Esophagus muscularis mucosa (tissue), 3 donors: ENCODE measurements at regions not wholly inside any gene's neighbourhood (a gene's known extent, or its start where the extent isn't known, plus 50 kb on each side); places are given as distances from the start of the nearest gene placed in this dataset.

Source experiments
- POLR2A ChIP-seq: fragments of 450-650 bp; IDR thresholded peaks from one replicate; pipeline ENCODE4 v1.6.1; 2017; ENCODE audit warnings: antibody characterized with exemption, moderate library complexity, mild to moderate bottlenecking, low read depth
- TF ChIP-seq, protein P1 (sequence below), 3 experiments: fragments of 200-600 bp in 2 of 3; fragments of 450-650 bp in 1 of 3; sonication (generic) in 2 of 3; IDR thresholded peaks; one replicate each; pipeline ENCODE4 v1.5.1; 2017 to 2019; ENCODE audit warnings: antibody characterized with exemption in 3 of 3, mild to moderate bottlenecking in 2 of 3, moderate library complexity in 1 of 3

DNA sequence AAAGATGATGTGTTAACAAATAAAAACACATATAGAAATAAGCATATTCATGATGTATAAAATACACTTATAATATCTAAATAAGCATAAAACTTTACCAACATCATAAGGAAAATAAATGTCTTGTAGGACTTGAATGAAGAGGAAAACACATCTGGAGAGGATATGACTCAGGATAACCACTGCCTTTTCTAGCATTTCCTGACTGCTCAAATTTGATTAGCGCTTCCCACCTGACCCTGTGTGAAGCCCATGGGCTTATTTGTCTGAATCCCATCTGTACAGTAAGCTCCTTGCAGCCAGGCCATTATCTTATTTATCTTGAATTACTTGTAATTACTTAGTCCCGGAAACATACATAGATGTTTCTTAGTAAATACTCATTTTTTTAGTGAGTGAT lies 608.6 kb downstream of the COL12A1 start:
- TF ChIP-seq POLR2A, result no peak
- TF ChIP-seq, protein P1, sequence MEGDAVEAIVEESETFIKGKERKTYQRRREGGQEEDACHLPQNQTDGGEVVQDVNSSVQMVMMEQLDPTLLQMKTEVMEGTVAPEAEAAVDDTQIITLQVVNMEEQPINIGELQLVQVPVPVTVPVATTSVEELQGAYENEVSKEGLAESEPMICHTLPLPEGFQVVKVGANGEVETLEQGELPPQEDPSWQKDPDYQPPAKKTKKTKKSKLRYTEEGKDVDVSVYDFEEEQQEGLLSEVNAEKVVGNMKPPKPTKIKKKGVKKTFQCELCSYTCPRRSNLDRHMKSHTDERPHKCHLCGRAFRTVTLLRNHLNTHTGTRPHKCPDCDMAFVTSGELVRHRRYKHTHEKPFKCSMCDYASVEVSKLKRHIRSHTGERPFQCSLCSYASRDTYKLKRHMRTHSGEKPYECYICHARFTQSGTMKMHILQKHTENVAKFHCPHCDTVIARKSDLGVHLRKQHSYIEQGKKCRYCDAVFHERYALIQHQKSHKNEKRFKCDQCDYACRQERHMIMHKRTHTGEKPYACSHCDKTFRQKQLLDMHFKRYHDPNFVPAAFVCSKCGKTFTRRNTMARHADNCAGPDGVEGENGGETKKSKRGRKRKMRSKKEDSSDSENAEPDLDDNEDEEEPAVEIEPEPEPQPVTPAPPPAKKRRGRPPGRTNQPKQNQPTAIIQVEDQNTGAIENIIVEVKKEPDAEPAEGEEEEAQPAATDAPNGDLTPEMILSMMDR (IDR thresholded peaks at IDR 0.05), result no peak
